Hepatocyte (in vitro differentiated cells): ENCODE measurements at regions not wholly inside any gene's neighbourhood (a gene's known extent, or its start where the extent isn't known, plus 50 kb on each side); places are given as distances from the start of the nearest gene placed in this dataset.

ENCODE experiments used
- DNase-seq: peaks from one replicate; pipeline ENCODE4 v3.0.0-alpha.2; 2016; ENCODE audit warnings: low spot score
- H2AFZ ChIP-seq: fragments of 200-600 bp; sonication (generic); 2 replicates; pipeline ENCODE4 v1.6.0; 2016; ENCODE audit warnings: antibody characterized with exemption, mild to moderate bottlenecking
- H3K27ac ChIP-seq: fragments of 200-600 bp; sonication (generic); 2 replicates; pipeline ENCODE4 v1.5.1; 2016; ENCODE audit warnings: mild to moderate bottlenecking
- H3K27me3 ChIP-seq: fragments of 200-600 bp; sonication (generic); 2 replicates; pipeline ENCODE4 v1.6.1; 2016
- H3K36me3 ChIP-seq: fragments of 200-600 bp; sonication (generic); replicated peaks from 2 replicates; pipeline ENCODE4 v1.5.1; 2016; ENCODE audit warnings: low read depth; ENCODE audit not compliant: insufficient read depth
- H3K4me1 ChIP-seq: fragments of 200-600 bp; sonication (generic); 2 replicates; pipeline ENCODE4 v1.5.1; 2016; ENCODE audit warnings: mild to moderate bottlenecking, moderate library complexity; ENCODE audit not compliant: insufficient read depth
- H3K4me2 ChIP-seq: fragments of 200-600 bp; sonication (generic); 2 replicates; pipeline ENCODE4 v1.6.0; 2016
- H3K4me3 ChIP-seq: fragments of 200-600 bp; sonication (generic); 2 replicates; pipeline ENCODE4 v1.5.1; 2016; ENCODE audit warnings: mild to moderate bottlenecking
- H3K79me2 ChIP-seq: fragments of 200-600 bp; sonication (generic); 2 replicates; pipeline ENCODE4 v1.6.0; 2017; ENCODE audit warnings: mild to moderate bottlenecking
- H3K9me2 ChIP-seq: fragments of 200-600 bp; sonication (generic); replicated peaks from 2 replicates; pipeline ENCODE4 v1.6.0; 2017; ENCODE audit warnings: mild to moderate bottlenecking; ENCODE audit not compliant: insufficient read depth
- H3K9me3 ChIP-seq: fragments of 200-600 bp; sonication (generic); 2 replicates; pipeline ENCODE4 v1.5.1; 2016; ENCODE audit warnings: low read depth, mild to moderate bottlenecking
- H4K20me1 ChIP-seq: fragments of 200-600 bp; sonication (generic); 2 replicates; pipeline ENCODE4 v1.6.0; 2016; ENCODE audit warnings: mild to moderate bottlenecking; ENCODE audit not compliant: insufficient read depth, poor library complexity, severe bottlenecking
- EZH2 ChIP-seq: fragments of 200-600 bp; sonication (generic); IDR thresholded peaks from 2 replicates; pipeline ENCODE4 v1.6.1; 2016; ENCODE audit warnings: antibody characterized with exemption, mild to moderate bottlenecking, borderline replicate concordance
- EZH2phosphoT487 ChIP-seq: fragments of 200-600 bp; sonication (generic); IDR thresholded peaks from one replicate; pipeline ENCODE4 v1.6.1; 2018; ENCODE audit warnings: antibody characterized with exemption, mild to moderate bottlenecking, low read depth, moderate library complexity; ENCODE audit not compliant: unreplicated experiment, severe bottlenecking
- WGBS: methylation state at CpG from one replicate; pipeline ENCODE4 v1.1.6; 2016; ENCODE audit warnings: low lambda C conversion rate; ENCODE audit errors: missing lambda C conversion rate; 5-methylcytosine and 5-hydroxymethylcytosine counted together
- TF ChIP-seq, protein P1 (sequence below): fragments of 200-600 bp; sonication (generic); IDR thresholded peaks from 2 replicates; pipeline ENCODE4 v1.5.1; 2016; ENCODE audit warnings: antibody characterized with exemption, mild to moderate bottlenecking; ENCODE audit not compliant: poor library complexity

DNA sequence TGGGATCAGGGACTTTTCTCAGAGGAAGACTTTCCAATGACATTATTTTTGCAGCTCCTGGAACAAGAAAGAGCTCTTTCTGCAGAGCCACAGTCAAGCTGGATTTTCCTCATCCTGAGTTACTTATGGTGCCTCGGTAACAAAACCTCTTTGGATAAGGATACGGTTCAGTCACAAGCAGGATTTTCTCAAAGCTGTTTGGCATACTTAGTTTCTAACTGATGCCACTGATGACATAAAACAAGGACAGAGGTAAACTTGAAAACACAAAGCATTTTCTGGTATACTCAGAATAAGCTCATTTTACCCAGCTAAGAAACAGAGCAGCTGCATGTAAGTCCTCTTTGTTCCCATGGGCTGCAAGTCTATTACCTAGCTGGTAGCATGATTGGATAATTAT is 340.9 kb upstream of the MEOX2 start:
- Histone ChIP-seq H3K4me2 (no peak overlapping the region), H3K36me3 (no peaks in the 10 kb centered on the region), H2AFZ (no peak overlapping the region), H3K27me3 (no peaks in the 10 kb centered on the region), H3K27ac (no peak overlapping the region), H3K4me1 (no peaks in the 10 kb centered on the region), H4K20me1 (no peaks in the 10 kb centered on the region), H3K79me2 (no peaks in the 10 kb centered on the region), H3K9me3 (no peaks in the 10 kb centered on the region), H3K4me3 (no peak overlapping the region), H3K9me2 (no peaks in the 10 kb centered on the region)
- TF ChIP-seq EZH2phosphoT487 (no peak), EZH2 (no peak)
- TF ChIP-seq, protein P1, sequence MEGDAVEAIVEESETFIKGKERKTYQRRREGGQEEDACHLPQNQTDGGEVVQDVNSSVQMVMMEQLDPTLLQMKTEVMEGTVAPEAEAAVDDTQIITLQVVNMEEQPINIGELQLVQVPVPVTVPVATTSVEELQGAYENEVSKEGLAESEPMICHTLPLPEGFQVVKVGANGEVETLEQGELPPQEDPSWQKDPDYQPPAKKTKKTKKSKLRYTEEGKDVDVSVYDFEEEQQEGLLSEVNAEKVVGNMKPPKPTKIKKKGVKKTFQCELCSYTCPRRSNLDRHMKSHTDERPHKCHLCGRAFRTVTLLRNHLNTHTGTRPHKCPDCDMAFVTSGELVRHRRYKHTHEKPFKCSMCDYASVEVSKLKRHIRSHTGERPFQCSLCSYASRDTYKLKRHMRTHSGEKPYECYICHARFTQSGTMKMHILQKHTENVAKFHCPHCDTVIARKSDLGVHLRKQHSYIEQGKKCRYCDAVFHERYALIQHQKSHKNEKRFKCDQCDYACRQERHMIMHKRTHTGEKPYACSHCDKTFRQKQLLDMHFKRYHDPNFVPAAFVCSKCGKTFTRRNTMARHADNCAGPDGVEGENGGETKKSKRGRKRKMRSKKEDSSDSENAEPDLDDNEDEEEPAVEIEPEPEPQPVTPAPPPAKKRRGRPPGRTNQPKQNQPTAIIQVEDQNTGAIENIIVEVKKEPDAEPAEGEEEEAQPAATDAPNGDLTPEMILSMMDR: no peak
- WGBS: 91% methylated on average over 2 of the region's 2 CpGs
- no peak for DNase-seq

DNA sequence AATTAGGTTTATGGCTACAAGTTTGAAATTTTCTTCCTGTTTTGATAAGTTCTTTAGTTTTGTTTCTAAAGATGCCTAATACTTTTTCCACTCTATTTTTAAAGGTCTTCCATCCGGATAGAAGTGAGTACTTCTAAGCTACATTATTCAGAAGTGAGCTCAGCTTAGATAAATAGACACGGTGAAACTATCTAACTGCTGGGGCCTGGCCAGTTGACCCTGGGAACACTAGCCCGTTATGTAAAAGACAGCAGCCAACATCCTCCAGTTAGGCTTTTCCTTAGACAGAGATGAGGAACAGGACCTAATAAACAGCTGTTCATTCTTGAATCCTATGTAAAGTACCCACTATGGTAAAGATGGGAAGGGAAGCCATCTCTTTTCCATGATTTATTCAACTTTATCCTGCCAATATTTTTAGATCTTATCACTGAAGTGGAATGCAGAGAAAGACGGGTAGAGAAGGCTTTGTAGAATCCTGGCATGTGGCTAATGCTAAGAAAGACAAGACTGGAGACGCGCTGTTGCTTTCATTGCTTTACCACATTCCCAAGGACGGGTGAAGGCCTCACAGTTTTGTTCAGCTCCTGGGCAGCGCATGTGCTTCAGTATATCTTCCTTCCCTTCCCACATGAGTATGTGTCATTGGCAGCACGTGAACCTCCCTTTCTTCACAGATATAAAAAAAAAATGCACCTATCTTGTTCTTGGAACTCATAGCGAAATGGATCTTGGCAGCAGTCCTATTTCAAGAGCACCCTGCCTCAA is 340.0 kb upstream of the MEOX2 start:
- H3K36me3 ChIP-seq: no peaks in the 10 kb centered on the region
- no peak overlapping the region for H3K27ac ChIP-seq
- WGBS: 78% methylated on average over 10 of the region's 10 CpGs
- H3K27me3 ChIP-seq: no peaks in the 10 kb centered on the region
- no peak overlapping the region for H3K4me2 ChIP-seq
- DNase-seq: no peak
- H4K20me1 ChIP-seq: no peaks in the 10 kb centered on the region
- H3K9me2 ChIP-seq: no peaks in the 10 kb centered on the region
- no peaks in the 10 kb centered on the region for H3K4me1 ChIP-seq
- no peak overlapping the region for H3K4me3 ChIP-seq
- H2AFZ ChIP-seq: no peak overlapping the region
- TF ChIP-seq EZH2phosphoT487: no peak
- no peak for TF ChIP-seq EZH2
- TF ChIP-seq, protein P1: no peak
- no peaks in the 10 kb centered on the region for H3K79me2 ChIP-seq
- H3K9me3 ChIP-seq: no peaks in the 10 kb centered on the region

DNA sequence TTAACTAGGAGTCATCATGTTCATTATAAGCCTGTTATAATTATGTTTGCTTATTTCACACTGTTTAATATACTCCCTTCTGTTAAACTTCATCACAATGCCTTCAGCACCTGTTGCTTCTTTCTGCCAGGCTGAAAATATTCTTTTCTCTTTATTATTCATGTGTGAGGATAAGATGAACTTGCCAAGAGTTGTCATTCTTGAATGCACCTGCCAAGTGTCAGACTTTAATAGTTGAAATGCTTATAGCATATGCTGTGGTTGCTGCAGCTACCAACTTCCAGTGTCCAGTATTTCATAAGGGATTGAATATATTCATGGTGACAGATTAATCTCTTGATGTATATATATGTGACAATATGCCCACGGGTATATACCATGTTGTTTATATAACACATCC is 339.2 kb upstream of the MEOX2 start:
- no peaks in the 10 kb centered on the region for H3K9me3 ChIP-seq
- no peaks in the 10 kb centered on the region for H3K36me3 ChIP-seq
- H3K79me2 ChIP-seq: no peaks in the 10 kb centered on the region
- H3K9me2 ChIP-seq: no peaks in the 10 kb centered on the region
- no peak overlapping the region for H2AFZ ChIP-seq
- TF ChIP-seq EZH2 (no peak), EZH2phosphoT487 (no peak)
- TF ChIP-seq, protein P1: no peak
- no peaks in the 10 kb centered on the region for H3K27me3 ChIP-seq
- no peak for DNase-seq
- H3K27ac ChIP-seq: no peak overlapping the region
- 63% methylated on average over 1 of the region's 1 CpG for WGBS
- no peaks in the 10 kb centered on the region for H3K4me1 ChIP-seq
- no peak overlapping the region for H3K4me3 ChIP-seq
- no peaks in the 10 kb centered on the region for H4K20me1 ChIP-seq
- no peak overlapping the region for H3K4me2 ChIP-seq
